Activated CD4-positive, alpha-beta T cell treated with anti-CD3 and anti-CD28 coated beads, Interleukin-2, amount 50 U/mL, for 16 hours (primary cell): ENCODE measurements at regions not wholly inside any gene's neighbourhood (a gene's known extent, or its start where the extent isn't known, plus 50 kb on each side); places are given as distances from the start of the nearest gene placed in this dataset.
"Not testable (repeated sequence)": the region's sequence is repeated elsewhere in the genome, so short reads cannot be mapped to it uniquely, and the experiment has no call there.

ENCODE experiments used
- DNase-seq: peaks from one replicate; pipeline ENCODE4 v3.0.0-alpha.2; 2020

- DNase-seq = no peak
Observed at GRCh38 chr7:81025360-81025759, 106.5 kb upstream of the SEMA3C start.

GRCh38 chr7:81014908-81015307, 96.1 kb upstream of the SEMA3C start:
- DNase-seq = no peak

GRCh38 chr7:81014266-81014665, 95.4 kb upstream of the SEMA3C start:
- peak; percentile 20 for DNase-seq

GRCh38 chr7:81013083-81013817, 94.4 kb upstream of the SEMA3C start:
- no peak for DNase-seq

GRCh38 chr7:81008901-81009300, 90.0 kb upstream of the SEMA3C start:
- no peak for DNase-seq

- no peak for DNase-seq
Observed at GRCh38 chr7:81007051-81007450, 88.2 kb upstream of the SEMA3C start.

GRCh38 chr7:81005254-81005653, 86.4 kb upstream of the SEMA3C start:
- DNase-seq = no peak

GRCh38 chr7:81004098-81004497, 85.2 kb upstream of the SEMA3C start:
- DNase-seq = no peak

GRCh38 chr7:81003326-81003725, 84.5 kb upstream of the SEMA3C start:
- DNase-seq = no peak

- no peak for DNase-seq
Observed at GRCh38 chr7:81002421-81002820, 83.6 kb upstream of the SEMA3C start.

- DNase-seq = no peak
Observed at GRCh38 chr7:80999771-81000170, 80.9 kb upstream of the SEMA3C start.

GRCh38 chr7:80999100-80999499, 80.2 kb upstream of the SEMA3C start:
- DNase-seq = no peak

GRCh38 chr7:80997841-80998240, 79.0 kb upstream of the SEMA3C start:
- no peak for DNase-seq

- DNase-seq = not testable (repeated sequence)
Observed at GRCh38 chr7:80996236-80996635, 77.4 kb upstream of the SEMA3C start.

- DNase-seq = no peak
Observed at GRCh38 chr7:80991654-80992053, 72.8 kb upstream of the SEMA3C start.

- no peak for DNase-seq
Observed at GRCh38 chr7:80984619-80985018, 65.8 kb upstream of the SEMA3C start.

- no peak for DNase-seq
Observed at GRCh38 chr7:80981405-80981804, 62.6 kb upstream of the SEMA3C start.

GRCh38 chr7:80977751-80978150, 58.9 kb upstream of the SEMA3C start:
- no peak for DNase-seq

- no peak for DNase-seq
Observed at GRCh38 chr7:80974396-80975358, 55.8 kb upstream of the SEMA3C start.

- DNase-seq = no peak
Observed at GRCh38 chr7:80971225-80971624, 52.4 kb upstream of the SEMA3C start.
